NCI-H187 (cell line): ENCODE measurements at regions not wholly inside any gene's neighbourhood (a gene's known extent, or its start where the extent isn't known, plus 50 kb on each side); places are given as distances from the start of the nearest gene placed in this dataset.
"Not testable (repeated sequence)": the region's sequence is repeated elsewhere in the genome, so short reads cannot be mapped to it uniquely, and the experiment has no call there.

Experiments
- DNase-seq, 2 experiments: peaks; one replicate each; lab custom pipeline; 2025; lab: John Stamatoyannopoulos, UW

- no peak for DNase-seq
Observed at GRCh38 chr10:65142641-65143435, 1621.6 kb downstream of the REEP3 start.

- DNase-seq, result no peak
Observed at GRCh38 chr10:65143723-65144122, 1622.5 kb downstream of the REEP3 start.

GRCh38 chr10:65149878-65150277, 1628.7 kb downstream of the REEP3 start:
- DNase-seq, result no peak

- no peak for DNase-seq
Observed at GRCh38 chr10:65166272-65166671, 1645.1 kb downstream of the REEP3 start.

- DNase-seq, result no peak
Observed at GRCh38 chr10:65172249-65172648, 1651.0 kb downstream of the REEP3 start.

GRCh38 chr10:65176994-65177393, 1655.8 kb downstream of the REEP3 start:
- DNase-seq, result no peak

GRCh38 chr10:65183236-65183635, 1662.0 kb downstream of the REEP3 start:
- no peak for DNase-seq

GRCh38 chr10:65186668-65187067, 1665.5 kb downstream of the REEP3 start:
- DNase-seq, result not testable (repeated sequence)

GRCh38 chr10:65194126-65194525, 1672.9 kb downstream of the REEP3 start:
- DNase-seq, result no peak

- DNase-seq, result no peak
Observed at GRCh38 chr10:65194555-65194954, 1673.4 kb downstream of the REEP3 start.

GRCh38 chr10:65196111-65196510, 1674.9 kb downstream of the REEP3 start:
- no peak for DNase-seq

- no peak for DNase-seq
Observed at GRCh38 chr10:65197935-65198334, 1676.7 kb downstream of the REEP3 start.

- DNase-seq, result no peak
Observed at GRCh38 chr10:65201491-65201890, 1680.3 kb downstream of the REEP3 start.

GRCh38 chr10:65204999-65205398, 1683.8 kb downstream of the REEP3 start:
- DNase-seq, result no peak

GRCh38 chr10:65213170-65213569, 1692.0 kb downstream of the REEP3 start:
- no peak for DNase-seq

GRCh38 chr10:65219444-65219843, 1698.2 kb downstream of the REEP3 start:
- no peak for DNase-seq

GRCh38 chr10:65231148-65231547, 1694.7 kb upstream of the LRRTM3 start:
- DNase-seq, result no peak

- DNase-seq, result no peak
Observed at GRCh38 chr10:65234261-65234660, 1691.6 kb upstream of the LRRTM3 start.

GRCh38 chr10:65235266-65235665, 1690.6 kb upstream of the LRRTM3 start:
- DNase-seq, result no peak

- no peak for DNase-seq
Observed at GRCh38 chr10:65235846-65236245, 1690.0 kb upstream of the LRRTM3 start.

GRCh38 chr10:65265451-65265954, 1660.3 kb upstream of the LRRTM3 start:
- DNase-seq, result no peak

- DNase-seq, result not testable (repeated sequence)
Observed at GRCh38 chr10:65269551-65269950, 1656.3 kb upstream of the LRRTM3 start.

- no peak for DNase-seq
Observed at GRCh38 chr10:65270969-65271368, 1654.9 kb upstream of the LRRTM3 start.

GRCh38 chr10:65273115-65273514, 1652.7 kb upstream of the LRRTM3 start:
- no peak for DNase-seq
